Erythroblast (primary cell): ENCODE measurements at regions not wholly inside any gene's neighbourhood (a gene's known extent, or its start where the extent isn't known, plus 50 kb on each side); places are given as distances from the start of the nearest gene placed in this dataset.

Source experiments
- GATA1 ChIP-seq: IDR thresholded peaks from 2 replicates; pipeline ENCODE4 v1.6.1; 2011; ENCODE audit warnings: low read depth, mild to moderate bottlenecking, control low read depth, low read length, moderate library complexity
- POLR2A ChIP-seq: IDR thresholded peaks from 2 replicates; pipeline ENCODE4 v1.6.1; 2011; ENCODE audit warnings: mild to moderate bottlenecking, low read length

GRCh38 chr3:145650170-145650569 is 510.8 kb downstream of the PLOD2 start:
- TF ChIP-seq POLR2A (no peak), GATA1 (no peak)
